PC-9 (cell line): ENCODE measurements at regions not wholly inside any gene's neighbourhood (a gene's known extent, or its start where the extent isn't known, plus 50 kb on each side); places are given as distances from the start of the nearest gene placed in this dataset.

Experiments used
- BruUV-seq: library from RNA; stranded (reverse); fragments of 400-500 nt; replicated peaks from 2 replicates; lab custom pipeline; 2021; lab: Mats Ljungman, UMichigan
- CTCF ChIA-PET: fragments of 300-600 bp; sonication (Branson Sonifier 250); formaldehyde crosslinking; loops from one replicate; lab custom pipeline; 2022; ENCODE audit warnings: antibody characterized with exemption; lab: Charles Lee
- POLR2A ChIA-PET: fragments of 300-600 bp; sonication (Branson Sonifier 250); formaldehyde crosslinking; loops from one replicate; lab custom pipeline; 2022; ENCODE audit warnings: antibody characterized with exemption; ENCODE audit not compliant: unreplicated experiment; lab: Charles Lee
- DNase-seq, 2 experiments: peaks; one replicate each; pipeline versions ENCODE4 v3.0.0 to v3.0.0-alpha.2; 2015 to 2022; ENCODE audit warnings: mixed read lengths in 1 of 2
- H2AFZ ChIP-seq: fragments of 200-600 bp; sonication (generic); 2 replicates; pipeline ENCODE4 v1.8.1; 2017; ENCODE audit warnings: antibody characterized with exemption
- H3F3A ChIP-seq: fragments of 200-600 bp; sonication (generic); 2 replicates; pipeline ENCODE4 v1.8.1; 2017; ENCODE audit warnings: antibody characterized with exemption, mild to moderate bottlenecking, low read depth; ENCODE audit not compliant: insufficient read depth
- H3K27ac ChIP-seq: fragments of 200-600 bp; sonication (generic); 2 replicates; pipeline ENCODE4 v1.6.1; 2016; ENCODE audit warnings: mixed run types
- H3K27me3 ChIP-seq: fragments of 200-600 bp; sonication (generic); 2 replicates; pipeline ENCODE4 v1.6.1; 2016; ENCODE audit warnings: low read depth, mixed run types; ENCODE audit not compliant: insufficient read depth
- H3K36me3 ChIP-seq: fragments of 200-600 bp; sonication (generic); 2 replicates; pipeline ENCODE4 v1.6.1; 2016; ENCODE audit warnings: low read depth, mixed run types
- H3K4me1 ChIP-seq: fragments of 200-600 bp; sonication (generic); replicated peaks from 2 replicates; pipeline ENCODE4 v1.6.1; 2016; ENCODE audit warnings: mixed run types; ENCODE audit not compliant: insufficient read depth
- H3K4me2 ChIP-seq: fragments of 200-600 bp; sonication (generic); 2 replicates; pipeline ENCODE4 v1.6.1; 2017; ENCODE audit warnings: mixed run types
- H3K4me3 ChIP-seq: fragments of 200-600 bp; sonication (generic); 2 replicates; pipeline ENCODE4 v1.6.1; 2016; ENCODE audit warnings: mixed run types
- H3K79me2 ChIP-seq: fragments of 200-600 bp; sonication (generic); 2 replicates; pipeline ENCODE4 v1.6.1; 2017; ENCODE audit warnings: low read depth, mixed run types
- H3K9me2 ChIP-seq: fragments of 200-600 bp; sonication (generic); 2 replicates; pipeline ENCODE4 v1.8.1; 2017; ENCODE audit warnings: mild to moderate bottlenecking; ENCODE audit not compliant: insufficient read depth
- H3K9me3 ChIP-seq: fragments of 200-600 bp; sonication (generic); 2 replicates; pipeline ENCODE4 v1.8.1; 2016; ENCODE audit warnings: low read depth; ENCODE audit not compliant: insufficient read depth
- H4K20me1 ChIP-seq: fragments of 200-600 bp; sonication (generic); 2 replicates; pipeline ENCODE4 v1.8.1; 2017; ENCODE audit not compliant: insufficient read depth
- CTCF ChIP-seq: fragments of 200-600 bp; sonication (generic); conservative IDR thresholded peaks from 2 replicates; pipeline ENCODE4 v1.6.1; 2017; ENCODE audit warnings: mixed run types, antibody characterized with exemption, mild to moderate bottlenecking, moderate library complexity
- EZH2 ChIP-seq: fragments of 200-600 bp; sonication (generic); IDR thresholded peaks from 2 replicates; pipeline ENCODE4 v1.8.0; 2017; ENCODE audit warnings: antibody characterized with exemption, low read depth
- intact Hi-C: fragments of 100-400 bp; cut with micrococcal nuclease; formaldehyde crosslinking; loops from one replicate; pipeline ENCODE4 v1.10.0; 2022; ENCODE audit not compliant: unreplicated experiment

- no peaks in the 10 kb centered on the region for H3K4me1 ChIP-seq
- H3K9me3 ChIP-seq, result no peaks in the 10 kb centered on the region
- H3K4me2 ChIP-seq, result no peak overlapping the region
- no TSS peak for BruUV-seq
- ChIA-PET CTCF (no interaction called here), POLR2A (no interaction called here)
- TF ChIP-seq CTCF, result no peak
- TF ChIP-seq EZH2, result no peak
- no peak overlapping the region for H3K27ac ChIP-seq
- no peaks in the 10 kb centered on the region for H3K9me2 ChIP-seq
- H2AFZ ChIP-seq, result no peak overlapping the region
- no peaks in the 10 kb centered on the region for H3F3A ChIP-seq
- DNase-seq, result no peak
- no peak overlapping the region for H3K4me3 ChIP-seq
- intact Hi-C loops, result no loop called here
- H3K79me2 ChIP-seq, result no peaks in the 10 kb centered on the region
- no peaks in the 10 kb centered on the region for H4K20me1 ChIP-seq
- no peaks in the 10 kb centered on the region for H3K36me3 ChIP-seq
- H3K27me3 ChIP-seq, result peaks cover 5% of the 10 kb centered on the region; the same call in 1 of the 2 replicates
Measured at GRCh38 chr2:106745468-106745867, 140.5 kb downstream of the ST6GAL2 start.

- H3K4me3 ChIP-seq, result no peak overlapping the region
- H3K27ac ChIP-seq, result no peak overlapping the region
- H3K79me2 ChIP-seq, result no peaks in the 10 kb centered on the region
- H3K36me3 ChIP-seq, result no peaks in the 10 kb centered on the region
- CTCF ChIA-PET, result no interaction called here
- no peak for DNase-seq
- no peak overlapping the region for H3K4me2 ChIP-seq
- H4K20me1 ChIP-seq, result no peaks in the 10 kb centered on the region
- intact Hi-C loops, result no loop called here
- no peaks in the 10 kb centered on the region for H3F3A ChIP-seq
- H3K9me2 ChIP-seq, result no peaks in the 10 kb centered on the region
- H3K27me3 ChIP-seq, result peaks cover 5% of the 10 kb centered on the region; the same call in 1 of the 2 replicates
- no peaks in the 10 kb centered on the region for H3K9me3 ChIP-seq
- no peak for TF ChIP-seq EZH2
- no peak for TF ChIP-seq CTCF
- POLR2A ChIA-PET, result no interaction called here
- H3K4me1 ChIP-seq, result no peaks in the 10 kb centered on the region
- no TSS peak for BruUV-seq
- no peak overlapping the region for H2AFZ ChIP-seq
Measured at GRCh38 chr2:106749823-106750222, 136.1 kb downstream of the ST6GAL2 start.
